ENCODE measurements at regions not wholly inside any gene's neighbourhood (a gene's known extent, or its start where the extent isn't known, plus 50 kb on each side); places are given as distances from the start of the nearest gene placed in this dataset.

DNA sequence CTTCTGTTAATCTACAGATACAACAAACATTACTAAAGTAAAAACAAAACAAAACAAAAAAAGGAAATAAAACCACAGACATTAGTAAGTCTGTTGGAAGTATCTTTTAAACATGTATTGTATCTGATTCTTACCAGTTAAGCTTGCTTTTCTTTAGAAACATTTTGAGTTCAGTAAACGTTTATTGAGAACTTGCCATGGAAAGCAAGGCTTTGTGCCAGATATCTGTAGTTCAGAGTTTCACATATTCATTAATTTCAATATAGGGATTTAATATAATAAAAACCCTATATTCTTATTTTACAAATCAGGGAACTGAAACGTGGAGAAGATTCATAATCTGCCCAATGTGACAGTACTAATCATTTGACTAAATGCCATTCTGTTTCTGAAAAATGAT lies 1101.0 kb upstream of the GYPC start:
- TF ChIP-seq, protein P1, sequence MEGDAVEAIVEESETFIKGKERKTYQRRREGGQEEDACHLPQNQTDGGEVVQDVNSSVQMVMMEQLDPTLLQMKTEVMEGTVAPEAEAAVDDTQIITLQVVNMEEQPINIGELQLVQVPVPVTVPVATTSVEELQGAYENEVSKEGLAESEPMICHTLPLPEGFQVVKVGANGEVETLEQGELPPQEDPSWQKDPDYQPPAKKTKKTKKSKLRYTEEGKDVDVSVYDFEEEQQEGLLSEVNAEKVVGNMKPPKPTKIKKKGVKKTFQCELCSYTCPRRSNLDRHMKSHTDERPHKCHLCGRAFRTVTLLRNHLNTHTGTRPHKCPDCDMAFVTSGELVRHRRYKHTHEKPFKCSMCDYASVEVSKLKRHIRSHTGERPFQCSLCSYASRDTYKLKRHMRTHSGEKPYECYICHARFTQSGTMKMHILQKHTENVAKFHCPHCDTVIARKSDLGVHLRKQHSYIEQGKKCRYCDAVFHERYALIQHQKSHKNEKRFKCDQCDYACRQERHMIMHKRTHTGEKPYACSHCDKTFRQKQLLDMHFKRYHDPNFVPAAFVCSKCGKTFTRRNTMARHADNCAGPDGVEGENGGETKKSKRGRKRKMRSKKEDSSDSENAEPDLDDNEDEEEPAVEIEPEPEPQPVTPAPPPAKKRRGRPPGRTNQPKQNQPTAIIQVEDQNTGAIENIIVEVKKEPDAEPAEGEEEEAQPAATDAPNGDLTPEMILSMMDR (IDR thresholded peaks at IDR 0.05), result no peak
- TF ChIP-seq POLR2AphosphoS5 (IDR thresholded peaks at IDR 0.05) (no peak), POLR2A (IDR thresholded peaks at IDR 0.05) (no peak), EP300 (IDR thresholded peaks at IDR 0.05) (no peak)
